CMK (cell line): ENCODE measurements at regions not wholly inside any gene's neighbourhood (a gene's known extent, or its start where the extent isn't known, plus 50 kb on each side); places are given as distances from the start of the nearest gene placed in this dataset.

Experiments used
- DNase-seq: peaks from one replicate; pipeline ENCODE4 v3.0.0-alpha.2; 2010; ENCODE audit warnings: low read depth

DNA sequence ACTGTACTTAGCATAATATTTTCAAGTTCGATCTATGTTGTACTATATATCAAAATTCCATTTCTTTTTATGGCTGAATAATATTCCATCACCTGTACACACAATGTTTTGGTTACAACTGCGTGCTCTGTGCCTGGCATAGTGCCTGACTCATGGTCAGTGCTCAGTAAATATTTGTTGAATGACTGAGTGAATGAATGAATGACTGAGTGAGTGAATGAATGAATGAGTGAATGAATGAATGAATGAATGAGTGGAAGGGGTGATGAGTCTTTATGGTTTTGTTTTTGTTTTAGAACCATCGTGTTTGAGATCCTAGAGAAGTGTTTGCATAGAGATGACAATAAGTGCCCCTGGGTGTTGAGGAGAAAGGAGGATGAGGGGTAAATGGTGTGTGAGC, 155.3 kb downstream of the MRM1 start:
- no peak for DNase-seq

DNA sequence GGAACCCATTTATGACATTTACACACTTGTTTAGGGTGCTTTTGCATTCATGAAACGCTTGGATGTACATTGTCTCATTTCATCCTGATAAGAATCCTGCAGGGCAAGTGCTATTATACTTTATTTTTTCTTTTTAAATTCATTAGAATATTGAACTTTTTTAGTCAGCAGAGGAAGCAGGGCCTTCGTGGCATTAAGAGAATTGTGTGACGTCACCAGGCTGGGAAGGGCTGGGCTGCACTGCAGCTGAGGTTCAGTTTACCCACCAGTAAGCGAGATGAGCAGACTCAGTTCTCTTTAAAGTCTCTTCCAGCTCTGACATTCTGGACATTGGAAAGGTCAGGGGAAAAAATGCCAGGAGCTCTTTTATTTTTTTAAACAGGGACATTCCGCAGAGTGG, 159.0 kb downstream of the MRM1 start:
- no peak for DNase-seq

DNA sequence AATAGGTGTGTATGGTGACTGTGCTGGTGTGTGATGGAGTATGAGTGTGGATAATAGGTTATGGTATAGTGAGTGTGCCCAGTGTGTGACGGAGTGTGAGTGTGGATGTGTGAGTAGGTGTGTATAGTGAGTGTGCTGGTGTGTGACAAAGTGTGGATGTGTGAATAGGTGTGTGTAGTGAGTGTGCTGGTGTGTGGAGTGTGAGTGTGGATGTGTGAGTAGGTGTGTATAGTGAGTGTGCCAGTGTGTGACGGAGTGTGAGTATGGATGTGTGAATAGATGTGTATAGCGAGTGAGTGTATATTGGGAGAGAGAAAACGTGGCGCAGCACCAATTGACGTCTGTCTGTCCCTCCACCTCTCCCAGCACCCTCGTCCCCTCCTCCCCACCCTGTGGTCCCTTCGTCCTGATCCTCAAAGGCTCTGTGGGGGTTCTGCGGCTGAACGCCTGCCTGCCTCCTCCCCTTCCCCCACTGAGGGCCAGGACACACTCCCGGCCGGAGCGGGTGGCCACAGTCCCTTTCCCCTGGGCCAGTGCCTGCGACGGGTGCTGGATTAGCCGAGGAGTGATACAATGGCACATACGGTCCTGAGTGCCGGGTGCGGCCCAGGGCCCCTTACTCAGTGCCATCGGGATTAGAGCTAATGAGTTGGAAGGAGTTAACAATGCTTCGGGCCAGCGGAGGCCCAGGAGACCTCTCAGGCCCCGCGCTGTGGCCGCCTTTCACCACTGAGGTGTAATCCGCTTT, 160.0 kb downstream of the MRM1 start:
- no peak for DNase-seq

DNA sequence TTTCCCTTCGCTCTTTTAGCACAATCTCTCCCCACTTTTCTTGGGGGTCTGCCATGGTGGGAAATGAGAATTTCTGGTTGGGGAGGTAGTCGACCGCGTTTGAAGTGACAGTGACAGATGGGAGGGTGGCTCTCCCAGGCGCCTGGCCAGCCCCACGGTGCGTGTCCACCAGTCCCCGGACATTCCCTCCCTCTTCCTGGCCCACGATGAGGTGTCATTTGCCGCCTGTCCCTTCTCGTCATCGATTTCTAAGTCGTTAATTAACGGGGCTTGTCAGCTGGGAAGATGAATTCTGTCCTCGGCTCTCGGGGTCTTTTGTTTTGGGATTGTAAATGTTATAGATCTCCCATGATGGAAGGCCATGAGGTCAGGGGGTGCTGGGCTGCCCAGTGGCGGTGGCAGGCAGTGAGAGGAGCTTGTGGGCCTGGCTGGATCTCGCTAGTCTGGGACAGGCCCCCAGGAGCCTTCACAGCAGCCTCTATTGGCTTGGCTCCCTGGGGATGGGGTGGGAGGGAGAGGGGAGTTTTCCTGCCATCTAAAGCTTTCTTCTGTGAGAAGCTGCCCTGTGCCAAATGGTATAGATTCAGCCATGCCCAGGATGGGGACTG, 164.2 kb downstream of the MRM1 start:
- no peak for DNase-seq

DNA sequence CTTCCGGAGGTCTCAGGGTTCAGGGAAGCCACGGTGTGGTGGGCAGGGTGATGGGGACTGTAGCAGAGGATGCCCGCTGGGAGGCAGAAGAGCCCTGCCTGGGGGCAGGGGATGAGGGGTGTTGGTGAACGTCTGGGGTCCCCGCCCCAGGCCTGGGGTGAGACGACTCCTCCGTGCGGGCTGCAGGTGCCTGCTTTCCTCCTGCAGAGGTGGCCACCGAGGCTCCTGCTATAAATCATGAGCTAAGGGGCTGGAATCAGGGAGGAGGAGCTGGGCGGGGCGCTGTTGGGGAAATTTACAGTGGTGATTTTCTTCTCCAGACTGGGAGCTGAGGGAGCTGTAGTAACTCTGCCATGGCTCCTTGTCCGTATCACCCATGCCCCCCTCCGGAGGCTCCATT, 167.0 kb downstream of the MRM1 start:
- no peak for DNase-seq

GRCh38 chr17:36773039-36773438, 164.2 kb upstream of the LHX1 start:
- DNase-seq: no peak

- no peak for DNase-seq
Measured at GRCh38 chr17:36777118-36777517, 160.2 kb upstream of the LHX1 start.

DNA sequence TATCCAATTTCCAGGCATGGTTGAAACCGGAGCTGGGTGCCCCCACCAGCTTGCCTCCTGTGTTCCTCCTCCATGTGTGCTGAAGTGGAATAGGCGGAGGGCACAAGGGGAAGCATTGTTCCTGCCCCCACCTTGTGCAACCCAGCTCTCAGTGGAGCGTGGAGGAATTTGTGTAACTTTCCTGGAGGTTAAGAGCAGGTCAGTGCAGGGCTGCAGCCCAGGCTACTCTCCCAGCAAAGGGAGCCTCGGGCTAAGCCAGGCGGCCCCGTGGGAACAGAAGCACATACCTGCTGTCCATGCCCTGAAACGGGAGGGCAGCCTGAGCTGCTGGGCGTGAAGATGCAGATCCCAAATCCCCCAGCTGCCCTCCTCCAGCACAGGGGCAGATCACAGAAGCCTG, 158.8 kb upstream of the LHX1 start:
- DNase-seq: no peak

GRCh38 chr17:36779550-36779949, 157.7 kb upstream of the LHX1 start:
- no peak for DNase-seq

DNA sequence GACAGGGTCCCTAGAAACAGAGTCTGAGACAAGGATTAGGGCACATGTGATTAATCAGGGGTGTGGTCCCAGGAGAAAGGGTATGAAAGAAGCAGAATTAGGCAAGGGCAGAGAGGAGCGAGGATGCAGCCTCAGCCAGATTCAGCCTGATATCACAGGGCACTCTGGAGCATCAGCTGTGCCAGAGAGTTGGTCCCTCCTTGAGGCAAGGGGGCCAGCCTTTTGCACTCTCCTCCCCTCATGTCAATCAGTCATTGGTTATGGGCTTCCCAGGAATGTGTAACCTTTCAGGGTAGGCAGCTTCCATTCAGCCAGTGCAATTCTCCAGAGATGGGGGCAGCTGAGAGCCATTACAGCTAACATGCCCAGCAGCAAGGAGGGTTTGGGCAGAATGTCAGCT, 152.6 kb upstream of the LHX1 start:
- DNase-seq: no peak

GRCh38 chr17:36786867-36787266, 150.4 kb upstream of the LHX1 start:
- DNase-seq: no peak

- no peak for DNase-seq
Measured at GRCh38 chr17:36791150-36791941, 145.9 kb upstream of the LHX1 start.

- no peak for DNase-seq
Measured at GRCh38 chr17:36791942-36792475, 145.3 kb upstream of the LHX1 start.

- no peak for DNase-seq
Measured at GRCh38 chr17:36792849-36793248, 144.4 kb upstream of the LHX1 start.

DNA sequence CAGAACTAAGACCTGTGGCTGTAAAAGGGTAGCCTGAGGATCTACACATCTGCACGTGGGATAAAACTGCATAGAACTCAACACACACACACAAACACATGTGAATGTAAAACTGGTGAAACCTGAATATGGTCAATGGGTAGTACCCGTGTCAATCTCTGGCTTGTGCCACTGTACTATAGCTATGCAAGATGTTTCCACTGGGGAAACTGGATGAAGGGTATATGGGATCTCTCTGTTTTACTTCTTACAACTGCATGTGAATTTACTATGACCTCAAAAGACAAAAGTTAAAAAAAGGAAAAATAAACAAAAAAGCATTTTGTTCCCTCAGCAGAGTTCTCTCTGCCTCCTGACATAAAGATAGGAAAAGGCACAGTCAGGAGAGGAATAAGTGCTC, 143.3 kb upstream of the LHX1 start:
- DNase-seq: no peak

- DNase-seq: no peak
Measured at GRCh38 chr17:36807496-36808179, 129.6 kb upstream of the LHX1 start.

DNA sequence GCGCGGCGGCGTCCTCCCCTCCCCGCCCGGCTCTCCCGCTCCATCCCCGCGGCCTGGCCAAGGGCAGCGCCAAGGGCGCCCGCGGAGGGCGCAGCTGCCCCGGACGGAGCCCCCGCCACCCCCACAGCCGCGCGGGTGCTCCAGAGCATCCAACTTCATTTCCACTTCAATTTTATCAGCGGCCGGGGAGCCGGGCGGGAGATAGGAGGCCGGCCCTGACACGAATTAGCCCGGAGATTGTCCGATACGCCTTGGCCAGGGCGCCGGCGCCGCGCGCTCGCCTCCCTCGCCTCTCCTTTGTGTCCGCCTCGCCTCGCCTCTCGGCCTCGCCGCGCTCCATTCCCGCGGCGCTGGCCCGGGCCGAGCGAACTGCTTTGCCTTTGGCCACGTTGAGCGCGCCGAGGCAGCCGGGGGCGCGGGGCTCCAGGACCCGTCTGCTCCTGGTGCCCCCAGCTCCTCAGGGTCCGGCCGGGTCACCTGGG, 129.1 kb upstream of the LHX1 start:
- DNase-seq: no peak

DNA sequence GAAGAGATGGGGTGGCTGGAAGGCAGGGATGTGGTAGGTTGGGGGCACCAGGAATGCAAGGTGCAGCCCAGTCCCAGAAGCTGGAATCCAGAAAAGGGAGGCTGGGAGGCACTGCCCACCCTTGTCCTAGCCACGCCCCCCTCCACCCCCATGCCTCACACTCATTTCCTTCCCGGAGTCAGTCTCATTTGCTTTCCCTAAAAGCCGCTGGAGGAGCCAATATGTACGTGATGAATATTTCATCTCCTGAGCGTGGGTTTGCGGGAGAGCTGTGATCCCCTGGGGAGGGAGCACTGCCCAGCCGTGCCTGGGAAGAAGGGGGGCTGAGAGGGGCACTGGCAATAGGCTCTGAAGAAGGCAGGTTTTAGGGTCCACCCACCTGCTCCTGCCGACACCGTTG, 124.5 kb upstream of the LHX1 start:
- no peak for DNase-seq

DNA sequence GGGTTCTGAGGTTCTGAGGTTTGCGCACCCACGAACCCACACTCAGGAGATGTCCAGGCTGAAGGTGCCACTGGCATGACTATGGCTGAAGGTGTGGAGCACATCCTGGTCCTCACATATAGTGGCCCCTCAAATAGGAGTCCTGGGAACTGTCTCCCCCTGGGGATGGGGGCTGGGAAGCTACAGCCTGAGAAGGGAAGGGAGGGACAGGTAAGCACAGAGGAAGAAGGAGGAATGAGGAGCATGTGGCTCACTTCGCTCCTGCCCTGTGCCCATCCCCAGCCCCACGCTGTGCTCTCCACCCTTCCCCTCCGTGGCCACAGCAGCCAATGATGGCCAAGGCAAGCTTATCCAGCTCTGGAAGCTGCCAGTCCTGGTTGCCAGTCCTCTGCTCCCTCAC, 123.9 kb upstream of the LHX1 start:
- DNase-seq: no peak

- DNase-seq: no peak
Measured at GRCh38 chr17:36813957-36814563, 123.2 kb upstream of the LHX1 start.

DNA sequence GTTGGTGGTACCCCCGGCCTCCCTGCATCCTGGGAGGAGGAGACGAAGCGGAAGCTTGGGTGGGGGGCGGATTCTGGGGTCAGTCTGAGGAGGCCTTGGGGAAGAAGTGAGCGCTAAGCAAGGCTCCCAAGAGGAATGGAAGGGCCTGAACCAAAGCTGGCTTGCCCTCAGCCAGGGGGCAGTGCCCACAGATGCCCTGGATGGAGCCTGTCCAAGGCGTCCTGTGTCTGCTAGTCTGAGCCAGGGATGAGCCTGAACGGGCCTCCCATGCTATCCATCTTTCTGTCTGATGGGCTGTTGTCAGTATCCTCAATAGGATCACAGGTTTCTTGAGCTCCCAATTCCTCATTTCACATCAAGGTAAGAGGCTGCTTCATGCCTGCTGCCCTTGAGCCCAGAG, 122.3 kb upstream of the LHX1 start:
- DNase-seq: no peak
